Type B pancreatic cell (in vitro differentiated cells): ENCODE measurements at regions not wholly inside any gene's neighbourhood (a gene's known extent, or its start where the extent isn't known, plus 50 kb on each side); places are given as distances from the start of the nearest gene placed in this dataset.
A peak's percentile ranks its signal among the peaks of the same experiment; 100 is the strongest.

Experiments used
- DNase-seq: peaks from one replicate; pipeline ENCODE4 v3.0.0; 2021; ENCODE audit warnings: mixed read lengths; ENCODE audit not compliant: unreplicated experiment; ENCODE audit errors: extremely low spot score
- H3K27ac Mint-ChIP-seq: 2 replicates; pipeline ENCODE4 v1.8.0; 2021; ENCODE audit warnings: mild to moderate bottlenecking, mixed read lengths
- H3K27me3 Mint-ChIP-seq: 2 replicates; pipeline ENCODE4 v1.8.0; 2021; ENCODE audit warnings: mixed read lengths
- H3K36me3 Mint-ChIP-seq: 2 replicates; pipeline ENCODE4 v1.8.0; 2021; ENCODE audit warnings: mixed read lengths
- H3K4me1 Mint-ChIP-seq: one replicate; pipeline ENCODE4 v1.8.0; 2021; ENCODE audit warnings: mixed read lengths; ENCODE audit not compliant: unreplicated experiment
- H3K4me3 Mint-ChIP-seq: 2 replicates; pipeline ENCODE4 v1.8.0; 2021; ENCODE audit warnings: mild to moderate bottlenecking, mixed read lengths
- H3K9me3 Mint-ChIP-seq: 2 replicates; pipeline ENCODE4 v1.8.0; 2021; ENCODE audit warnings: mixed read lengths
- CTCF ChIP-seq: fragments of 200-600 bp; sonication (generic); conservative IDR thresholded peaks from 2 replicates; pipeline ENCODE4 v1.5.0; 2021; ENCODE audit warnings: antibody characterized with exemption, mild to moderate bottlenecking

DNA sequence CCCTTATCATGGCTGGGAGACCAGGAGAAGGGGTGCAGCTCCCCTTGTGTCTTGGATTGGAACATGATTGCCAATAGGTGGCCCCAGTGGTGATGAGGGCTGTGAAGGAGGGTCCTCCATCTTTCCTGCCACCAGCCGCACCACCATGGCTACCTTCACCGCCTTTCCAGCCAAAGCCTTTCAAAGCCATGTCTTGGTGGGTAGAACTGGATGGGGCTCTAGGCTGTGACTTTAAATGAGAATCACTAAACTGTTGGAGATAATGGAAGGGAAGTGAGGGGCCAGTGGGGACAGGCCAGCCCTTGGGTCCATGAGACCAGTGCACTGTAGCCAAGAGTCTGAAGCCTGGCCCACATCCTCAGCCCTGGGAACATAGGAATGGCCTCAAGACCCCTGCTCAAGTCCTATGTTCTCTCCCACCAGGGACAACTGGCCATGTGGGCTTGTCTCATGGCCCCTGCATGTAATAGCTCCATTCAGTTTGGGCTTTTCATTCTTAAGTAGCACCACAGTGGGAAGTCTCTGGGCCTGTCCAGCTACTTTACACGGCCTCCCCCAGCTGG, 345.7 kb downstream of the DYSF start:
- DNase-seq: no peak
- H3K4me3 Mint-ChIP-seq: no peak overlapping the region
- H3K9me3 Mint-ChIP-seq: no peaks in the 10 kb centered on the region
- no peaks in the 10 kb centered on the region for H3K36me3 Mint-ChIP-seq
- peaks cover 38% of the 10 kb centered on the region for H3K4me1 Mint-ChIP-seq
- TF ChIP-seq CTCF: no peak
- no peak overlapping the region for H3K27ac Mint-ChIP-seq
- peaks cover 5% of the 10 kb centered on the region for H3K27me3 Mint-ChIP-seq

DNA sequence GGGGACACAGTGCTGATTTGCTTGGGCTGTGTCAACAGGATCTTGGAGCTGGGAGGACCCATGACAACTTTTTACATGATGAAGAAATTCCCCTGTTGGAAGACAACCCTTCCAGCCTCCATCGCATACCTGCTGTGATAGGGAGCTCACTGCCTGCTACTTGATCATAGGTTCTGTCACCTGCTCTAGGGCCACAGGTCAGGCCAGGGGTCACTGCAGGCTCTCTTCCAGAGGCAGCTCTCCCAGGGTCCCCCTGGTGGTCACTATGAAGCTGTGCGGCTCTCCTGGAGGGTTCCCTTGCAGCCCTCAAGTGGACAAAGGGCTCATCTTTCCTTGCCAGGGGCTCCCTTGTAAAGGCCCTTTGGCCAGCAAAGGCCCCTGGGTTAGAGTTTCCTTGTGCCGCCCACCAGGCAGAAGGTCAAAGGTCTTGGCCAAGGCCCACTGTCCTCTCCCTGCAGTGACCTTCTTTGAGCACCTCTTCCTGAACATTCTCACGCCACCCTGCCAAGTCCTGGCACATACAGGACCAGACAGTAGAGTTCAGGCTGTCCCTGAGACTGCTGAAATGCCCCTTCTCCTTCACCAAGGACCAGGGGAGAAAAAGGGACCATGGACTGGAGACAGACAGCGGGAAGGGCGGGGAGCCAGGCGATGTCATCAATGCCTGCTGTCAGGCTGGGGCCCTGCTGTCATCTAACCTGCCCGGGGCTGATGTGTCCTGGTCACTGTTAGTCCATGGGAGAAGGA, 345.1 kb downstream of the DYSF start:
- H3K36me3 Mint-ChIP-seq: no peaks in the 10 kb centered on the region
- no peaks in the 10 kb centered on the region for H3K9me3 Mint-ChIP-seq
- DNase-seq: no peak

GRCh38 chr2:71797035-71797810, 343.9 kb downstream of the DYSF start:
- DNase-seq: no peak
- Mint-ChIP-seq H3K27ac (no peak overlapping the region), H3K36me3 (no peaks in the 10 kb centered on the region), H3K9me3 (no peaks in the 10 kb centered on the region), H3K4me3 (no peak overlapping the region), H3K4me1 (peaks cover 39% of the 10 kb centered on the region), H3K27me3 (peaks cover 3% of the 10 kb centered on the region)
- TF ChIP-seq CTCF: no peak

More for the DNA sequence above, 345.1 kb downstream of the DYSF start:
- H3K27me3 Mint-ChIP-seq: peaks cover 5% of the 10 kb centered on the region
- no peak overlapping the region for H3K4me3 Mint-ChIP-seq
- peak; percentile 81 for TF ChIP-seq CTCF
- no peak overlapping the region for H3K27ac Mint-ChIP-seq
- peaks cover 42% of the 10 kb centered on the region for H3K4me1 Mint-ChIP-seq

GRCh38 chr2:71796174-71796593, 342.8 kb downstream of the DYSF start:
- DNase-seq: no peak
- TF ChIP-seq CTCF: no peak
- Mint-ChIP-seq H3K4me1 (peaks cover 36% of the 10 kb centered on the region), H3K36me3 (no peaks in the 10 kb centered on the region), H3K27ac (no peak overlapping the region), H3K27me3 (peaks cover 3% of the 10 kb centered on the region), H3K9me3 (no peaks in the 10 kb centered on the region), H3K4me3 (no peak overlapping the region)

DNA sequence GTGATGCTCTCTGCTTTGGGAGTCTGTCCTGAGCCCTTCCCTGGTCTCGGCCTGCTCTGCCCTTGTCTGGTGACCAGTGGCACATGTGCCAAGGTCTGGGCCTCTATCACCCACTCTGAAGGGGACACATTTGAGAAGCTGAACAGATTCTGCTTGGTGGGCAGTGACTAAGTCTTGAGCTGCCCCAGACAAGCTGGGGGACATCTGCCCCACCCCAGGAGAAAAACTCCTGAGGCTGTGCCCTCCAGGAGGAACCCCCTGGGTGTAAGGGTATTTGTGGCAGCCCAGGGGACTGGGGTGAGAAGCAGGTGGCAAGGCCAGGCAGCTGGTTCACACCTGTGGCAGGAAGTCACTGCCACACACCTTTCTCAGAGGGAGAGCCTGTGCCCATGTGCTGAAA, 342.1 kb downstream of the DYSF start:
- TF ChIP-seq CTCF: no peak
- Mint-ChIP-seq H3K27ac (no peak overlapping the region), H3K4me1 (peaks cover 36% of the 10 kb centered on the region), H3K4me3 (no peak overlapping the region), H3K27me3 (peaks cover 3% of the 10 kb centered on the region), H3K9me3 (no peaks in the 10 kb centered on the region), H3K36me3 (no peaks in the 10 kb centered on the region)
- no peak for DNase-seq
